Adrenal gland (tissue), 5 donors: ENCODE measurements at regions not wholly inside any gene's neighbourhood (a gene's known extent, or its start where the extent isn't known, plus 50 kb on each side); places are given as distances from the start of the nearest gene placed in this dataset.

ENCODE experiments used
- POLR2A ChIP-seq, 2 donors: fragments of 450-650 bp; IDR thresholded peaks; one replicate each; pipeline ENCODE4 v1.6.1; 2017; ENCODE audit warnings: antibody characterized with exemption in 2 of 2, mild to moderate bottlenecking in 2 of 2, moderate library complexity in 1 of 2
- TF ChIP-seq, protein P1 (sequence below), 6 experiments: fragments of 450-650 bp in 4 of 6; fragments of 200-600 bp in 2 of 6; sonication (generic) in 1 of 6; IDR thresholded peaks; 1 replicate in 5 of 6; 2 replicates in 1 of 6; pipeline versions ENCODE4 v1.5.1 to v1.8.0; 2016 to 2021; ENCODE audit warnings: antibody characterized with exemption in 6 of 6, mild to moderate bottlenecking in 2 of 6, moderate library complexity in 1 of 6
- donor health status: DM: no; HTN: no; CAD: no.

DNA sequence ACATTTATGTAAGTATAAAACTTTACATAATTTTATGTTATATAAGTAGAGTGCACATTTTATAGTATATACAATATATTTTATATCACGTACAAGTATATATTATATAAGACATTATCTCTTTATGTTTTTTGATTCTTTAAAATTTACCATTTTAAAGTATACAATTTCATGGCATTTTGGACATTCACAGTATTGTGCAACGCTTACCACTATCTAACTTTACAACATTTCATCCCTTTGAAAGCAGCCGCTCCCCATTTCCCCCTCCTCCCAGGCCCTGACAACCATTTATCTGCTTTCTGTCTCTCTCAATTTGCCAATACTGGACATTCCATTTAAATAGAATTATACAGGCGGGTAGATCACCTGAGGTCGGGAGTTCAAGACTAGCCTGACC, 512.5 kb downstream of the TSN start:
- TF ChIP-seq, protein P1, sequence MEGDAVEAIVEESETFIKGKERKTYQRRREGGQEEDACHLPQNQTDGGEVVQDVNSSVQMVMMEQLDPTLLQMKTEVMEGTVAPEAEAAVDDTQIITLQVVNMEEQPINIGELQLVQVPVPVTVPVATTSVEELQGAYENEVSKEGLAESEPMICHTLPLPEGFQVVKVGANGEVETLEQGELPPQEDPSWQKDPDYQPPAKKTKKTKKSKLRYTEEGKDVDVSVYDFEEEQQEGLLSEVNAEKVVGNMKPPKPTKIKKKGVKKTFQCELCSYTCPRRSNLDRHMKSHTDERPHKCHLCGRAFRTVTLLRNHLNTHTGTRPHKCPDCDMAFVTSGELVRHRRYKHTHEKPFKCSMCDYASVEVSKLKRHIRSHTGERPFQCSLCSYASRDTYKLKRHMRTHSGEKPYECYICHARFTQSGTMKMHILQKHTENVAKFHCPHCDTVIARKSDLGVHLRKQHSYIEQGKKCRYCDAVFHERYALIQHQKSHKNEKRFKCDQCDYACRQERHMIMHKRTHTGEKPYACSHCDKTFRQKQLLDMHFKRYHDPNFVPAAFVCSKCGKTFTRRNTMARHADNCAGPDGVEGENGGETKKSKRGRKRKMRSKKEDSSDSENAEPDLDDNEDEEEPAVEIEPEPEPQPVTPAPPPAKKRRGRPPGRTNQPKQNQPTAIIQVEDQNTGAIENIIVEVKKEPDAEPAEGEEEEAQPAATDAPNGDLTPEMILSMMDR (IDR thresholded peaks at IDR 0.05), result no peak
- TF ChIP-seq POLR2A (IDR thresholded peaks at IDR 0.05), result no peak
